SK-N-SH (cell line): ENCODE measurements at regions not wholly inside any gene's neighbourhood (a gene's known extent, or its start where the extent isn't known, plus 50 kb on each side); places are given as distances from the start of the nearest gene placed in this dataset.

Experiments used
- CTCF ChIA-PET: fragments of 300-600, 350-600 bp; formaldehyde crosslinking; extraction: SDS; loops from one replicate; lab custom pipeline; 2021; lab: Yijun Ruan, JAX
- POLR2A ChIA-PET: fragments of 350-600 bp; sonication (Branson Sonifier 250); formaldehyde crosslinking; extraction: SDS; loops from one replicate; lab custom pipeline; 2020; ENCODE audit warnings: antibody characterized with exemption, inconsistent platforms; lab: Yijun Ruan, JAX
- DNase-seq: peaks from one replicate; pipeline ENCODE4 v3.0.0; 2012
- H2AFZ ChIP-seq: fragments of 200-600 bp; sonication (generic); 2 replicates; pipeline ENCODE4 v1.8.1; 2016; ENCODE audit warnings: antibody characterized with exemption, mild to moderate bottlenecking, low read depth
- H3F3A ChIP-seq: fragments of 200-600 bp; sonication (generic); replicated peaks from 2 replicates; pipeline ENCODE3; 2016; ENCODE audit warnings: antibody characterized with exemption, mild to moderate bottlenecking; ENCODE audit not compliant: insufficient read depth
- H3K27ac ChIP-seq, 2 experiments: fragments of 200-500 bp in 1 of 2; fragments of 200-600 bp in 1 of 2; sonication (Bioruptor generic) in 1 of 2; sonication (generic), shearing (Covaris generic) in 1 of 2; 2 replicates each; pipeline versions ENCODE4 v1.5.1 to v1.6.1; 2014 to 2016; ENCODE audit warnings: low read depth in 2 of 2, inconsistent platforms in 1 of 2, low read length in 1 of 2, mild to moderate bottlenecking in 1 of 2, mixed read lengths in 1 of 2
- H3K27me3 ChIP-seq: fragments of 200-600 bp; sonication (generic), shearing (Covaris generic); 2 replicates; pipeline ENCODE4 v1.6.1; 2016; ENCODE audit warnings: mixed run types; ENCODE audit not compliant: insufficient read depth
- H3K36me3 ChIP-seq, 2 experiments: fragments of 200-500 bp in 1 of 2; fragments of 200-600 bp in 1 of 2; sonication (Bioruptor generic) in 1 of 2; sonication (generic) in 1 of 2; replicated peaks in 1 of 2; 2 replicates each; pipeline versions ENCODE3 to v1.5.1; 2014 to 2016; ENCODE audit warnings: low read length in 1 of 2, mild to moderate bottlenecking in 1 of 2; ENCODE audit not compliant: insufficient read depth in 2 of 2, control insufficient read depth in 1 of 2
- H3K4me1 ChIP-seq, 2 experiments: fragments of 200-500 bp in 1 of 2; fragments of 200-600 bp in 1 of 2; sonication (Bioruptor generic) in 1 of 2; sonication (generic), shearing (Covaris generic) in 1 of 2; 2 replicates each; pipeline versions ENCODE4 v1.5.1 to v1.6.1; 2014 to 2016; ENCODE audit warnings: low read depth in 1 of 2, low read length in 1 of 2, mixed run types in 1 of 2; ENCODE audit not compliant: insufficient read depth in 2 of 2, control insufficient read depth in 1 of 2
- H3K4me2 ChIP-seq: fragments of 200-600 bp; sonication (generic), shearing (Covaris generic); 2 replicates; pipeline ENCODE4 v1.6.1; 2017; ENCODE audit warnings: mixed run types
- H3K4me3 ChIP-seq, 2 experiments: fragments of 200-500 bp in 1 of 2; fragments of 200-600 bp in 1 of 2; sonication (Bioruptor generic) in 1 of 2; sonication (generic), shearing (Covaris generic) in 1 of 2; 2 replicates each; pipeline versions ENCODE4 v1.5.1 to v1.8.1; 2014 to 2016; ENCODE audit warnings: low read depth in 2 of 2, inconsistent platforms in 1 of 2, low read length in 1 of 2, mild to moderate bottlenecking in 1 of 2, mixed read lengths in 1 of 2, moderate library complexity in 1 of 2
- H3K79me2 ChIP-seq: fragments of 200-600 bp; sonication (generic); 2 replicates; pipeline ENCODE4 v1.8.1; 2017; ENCODE audit warnings: mild to moderate bottlenecking; ENCODE audit not compliant: insufficient read depth
- H3K9ac ChIP-seq: fragments of 200-600 bp; sonication (generic); 2 replicates; pipeline ENCODE4 v1.6.1; 2017; ENCODE audit warnings: mixed run types
- H3K9me2 ChIP-seq: fragments of 200-600 bp; sonication (generic); 2 replicates; pipeline ENCODE4 v1.6.1; 2017; ENCODE audit warnings: mixed run types
- H3K9me3 ChIP-seq: fragments of 200-600 bp; sonication (generic); 2 replicates; pipeline ENCODE4 v1.6.1; 2017; ENCODE audit warnings: mixed run types, mild to moderate bottlenecking, moderate library complexity
- H4K20me1 ChIP-seq: fragments of 200-600 bp; sonication (generic); 2 replicates; pipeline ENCODE4 v1.6.1; 2017; ENCODE audit warnings: mild to moderate bottlenecking, mixed run types; ENCODE audit not compliant: insufficient read depth
- CHD2 ChIP-seq: fragments of 150-350 bp; IDR thresholded peaks from 2 replicates; pipeline ENCODE4 v1.6.1; 2018; ENCODE audit warnings: low read length; ENCODE audit not compliant: partially characterized antibody
- EZH2phosphoT487 ChIP-seq: fragments of 200-600 bp; sonication (generic); IDR thresholded peaks from 2 replicates; pipeline ENCODE4 v1.6.1; 2017; ENCODE audit warnings: low read depth, mixed run types, mild to moderate bottlenecking, antibody characterized with exemption, moderate library complexity, borderline replicate concordance
- FOSL2 ChIP-seq: IDR thresholded peaks from 2 replicates; pipeline ENCODE4 v1.4.0; 2012; ENCODE audit warnings: low read depth, mild to moderate bottlenecking, moderate library complexity, borderline replicate concordance
- GABPA ChIP-seq: IDR thresholded peaks from 2 replicates; pipeline ENCODE4 v1.4.0; 2012; ENCODE audit warnings: low read depth, mild to moderate bottlenecking
- GATA2 ChIP-seq: sonication (generic); formaldehyde crosslinking; IDR thresholded peaks from 2 replicates; pipeline ENCODE4 v1.5.0; 2020; ENCODE audit warnings: mild to moderate bottlenecking, missing genetic modification reagents
- MAX ChIP-seq: IDR thresholded peaks from 2 replicates; pipeline ENCODE4 v1.4.0; 2012; ENCODE audit warnings: low read depth
- MEF2A ChIP-seq: IDR thresholded peaks from 2 replicates; pipeline ENCODE4 v1.4.0; 2012; ENCODE audit warnings: low read depth, borderline replicate concordance
- MXI1 ChIP-seq: IDR thresholded peaks from 2 replicates; pipeline ENCODE4 v1.6.1; 2012; ENCODE audit warnings: mild to moderate bottlenecking, low read depth, low read length, improper control_type of control experiment
- PBX3 ChIP-seq: IDR thresholded peaks from 2 replicates; pipeline ENCODE4; 2012
- POLR2AphosphoS5 ChIP-seq: IDR thresholded peaks from 2 replicates; pipeline ENCODE4 v1.6.1; 2012; ENCODE audit warnings: low read depth, low read length
- RAD21 ChIP-seq: IDR thresholded peaks from 2 replicates; pipeline ENCODE4 v1.6.1; 2012; ENCODE audit warnings: mild to moderate bottlenecking, low read length
- REST ChIP-seq: IDR thresholded peaks from 2 replicates; pipeline ENCODE4 v1.6.1; 2012; ENCODE audit warnings: mild to moderate bottlenecking, low read depth, low read length, moderate library complexity
- RFX5 ChIP-seq: IDR thresholded peaks from 2 replicates; pipeline ENCODE4 v1.6.1; 2012; ENCODE audit warnings: mild to moderate bottlenecking, improper control_type of control experiment, low read length
- RXRA ChIP-seq: IDR thresholded peaks from 2 replicates; pipeline ENCODE4 v1.4.0; 2012; ENCODE audit warnings: low read depth, mild to moderate bottlenecking, borderline replicate concordance
- SIN3A ChIP-seq: IDR thresholded peaks from 2 replicates; pipeline ENCODE4 v1.6.1; 2012; ENCODE audit warnings: low read depth, mild to moderate bottlenecking, low read length, moderate library complexity, borderline replicate concordance
- TAF1 ChIP-seq: IDR thresholded peaks from 2 replicates; pipeline ENCODE4 v1.6.1; 2012; ENCODE audit warnings: low read depth, mild to moderate bottlenecking, low read length, moderate library complexity, borderline replicate concordance
- TCF12 ChIP-seq: IDR thresholded peaks from 2 replicates; pipeline ENCODE4 v1.4.0; 2012
- TEAD4 ChIP-seq: IDR thresholded peaks from 2 replicates; pipeline ENCODE4 v1.4.0; 2012; ENCODE audit warnings: mild to moderate bottlenecking, borderline replicate concordance; ENCODE audit not compliant: insufficient read depth
- USF1 ChIP-seq: IDR thresholded peaks from 2 replicates; pipeline ENCODE4 v1.4.0; 2012; ENCODE audit warnings: low read depth, borderline replicate concordance
- USF2 ChIP-seq: fragments of 150-350 bp; IDR thresholded peaks from 2 replicates; pipeline ENCODE4 v1.6.1; 2017; ENCODE audit warnings: antibody characterized with exemption, low read length, low read depth, borderline replicate concordance
- YY1 ChIP-seq: IDR thresholded peaks from 2 replicates; pipeline ENCODE4 v1.4.0; 2012; ENCODE audit warnings: low read depth, mild to moderate bottlenecking
- WGBS: methylation state at CpG from one replicate; pipeline ENCODE4 v1.1.6; 2017; ENCODE audit warnings: low lambda C conversion rate; 5-methylcytosine and 5-hydroxymethylcytosine counted together

GRCh38 chr14:23722675-23723074, 86.5 kb downstream of the DHRS2 start:
- CTCF ChIA-PET = no interaction called here
- no peaks in the 10 kb centered on the region for H3K9me2 ChIP-seq

GRCh38 chr14:23723911-23724310, 87.7 kb downstream of the DHRS2 start:
- no peak overlapping the region for H3K4me3 ChIP-seq
- no peaks in the 10 kb centered on the region for H3K9me3 ChIP-seq
- no peaks in the 10 kb centered on the region for H3K79me2 ChIP-seq
- 3% methylated on average over 3 of the region's 3 CpGs for WGBS
- H3K27ac ChIP-seq = no peak overlapping the region
- H3K27me3 ChIP-seq = no peaks in the 10 kb centered on the region
- ChIA-PET CTCF (interaction anchor here (0.6 to 0.7 kb wide), 3 partner anchors 91 to 248 kb away, joined by 3 read pairs; no protein-coding TSS in a partner anchor), POLR2A (no interaction called here)
- H3K9ac ChIP-seq = no peak overlapping the region
- H3K4me1 ChIP-seq = no peaks in the 10 kb centered on the region
- H3K36me3 ChIP-seq = no peaks in the 10 kb centered on the region
- no peaks in the 10 kb centered on the region for H4K20me1 ChIP-seq
- no peak for DNase-seq
- H3K4me2 ChIP-seq = no peak overlapping the region
- H3K9me2 ChIP-seq = no peaks in the 10 kb centered on the region
- H2AFZ ChIP-seq = no peak overlapping the region
- H3F3A ChIP-seq = no peaks in the 10 kb centered on the region
- no peak for TF ChIP-seq TAF1
- TF ChIP-seq CHD2 = no peak
- TF ChIP-seq FOSL2 = no peak
- no peak for TF ChIP-seq USF1
- TF ChIP-seq POLR2AphosphoS5 = no peak
- no peak for TF ChIP-seq MEF2A
- no peak for TF ChIP-seq TCF12
- no peak for TF ChIP-seq EZH2phosphoT487
- no peak for TF ChIP-seq REST
- TF ChIP-seq YY1 = no peak
- TF ChIP-seq PBX3 = no peak
- no peak for TF ChIP-seq SIN3A
- no peak for TF ChIP-seq RFX5
- no peak for TF ChIP-seq GATA2 (CRISPR knock-in tag)
- no peak for TF ChIP-seq GABPA
- no peak for TF ChIP-seq RXRA
- TF ChIP-seq RAD21 = no peak
- no peak for TF ChIP-seq MXI1

More at GRCh38 chr14:23722675-23723074, 86.5 kb downstream of the DHRS2 start:
- Histone ChIP-seq H3K9ac (no peak overlapping the region), H4K20me1 (no peaks in the 10 kb centered on the region), H3K4me1 (no peaks in the 10 kb centered on the region), H3F3A (no peaks in the 10 kb centered on the region), H3K4me2 (no peak overlapping the region), H3K4me3 (no peak overlapping the region), H3K27ac (no peak overlapping the region), H3K9me3 (no peaks in the 10 kb centered on the region), H3K27me3 (no peaks in the 10 kb centered on the region), H3K79me2 (no peaks in the 10 kb centered on the region), H3K36me3 (no peaks in the 10 kb centered on the region), H2AFZ (no peak overlapping the region)
- 0% methylated on average over 1 of the region's 1 CpG for WGBS
- POLR2A ChIA-PET = no interaction called here
- no peak for DNase-seq
- TF ChIP-seq RAD21 (no peak), POLR2AphosphoS5 (no peak), USF2 (no peak), CHD2 (no peak), MEF2A (no peak), MAX (no peak), TEAD4 (no peak)
